ENCODE measurements at regions not wholly inside any gene's neighbourhood (a gene's known extent, or its start where the extent isn't known, plus 50 kb on each side); places are given as distances from the start of the nearest gene placed in this dataset.

- DNase-seq = no peak
Observed at GRCh38 chr3:170751899-170752293, 118.1 kb downstream of the RPL22L1 start.

GRCh38 chr3:170751083-170751898 lies 118.7 kb downstream of the RPL22L1 start:
- no peak for DNase-seq

- DNase-seq = no peak
Observed at GRCh38 chr3:170750478-170750830, 119.5 kb downstream of the RPL22L1 start.

- no peak for DNase-seq
Observed at GRCh38 chr3:170749765-170750477, 120.1 kb downstream of the RPL22L1 start.

GRCh38 chr3:170749185-170749584 lies 120.8 kb downstream of the RPL22L1 start:
- no peak for DNase-seq

GRCh38 chr3:170746175-170746942 lies 123.6 kb downstream of the RPL22L1 start:
- DNase-seq = no peak

- no peak for DNase-seq
Observed at GRCh38 chr3:170745211-170745718, 124.7 kb downstream of the RPL22L1 start.

- DNase-seq = no peak
Observed at GRCh38 chr3:170741756-170742529, 128.1 kb downstream of the RPL22L1 start.

GRCh38 chr3:170740726-170741591 lies 129.0 kb downstream of the RPL22L1 start:
- no peak for DNase-seq

GRCh38 chr3:170740285-170740684 lies 129.7 kb downstream of the RPL22L1 start:
- no peak for DNase-seq

GRCh38 chr3:170739410-170739809 lies 130.6 kb downstream of the RPL22L1 start:
- no peak for DNase-seq

- no peak for DNase-seq
Observed at GRCh38 chr3:170738766-170739165, 131.2 kb downstream of the RPL22L1 start.

- no peak for DNase-seq
Observed at GRCh38 chr3:170737498-170738162, 132.4 kb downstream of the RPL22L1 start.

GRCh38 chr3:170735821-170736220 lies 134.2 kb downstream of the RPL22L1 start:
- no peak for DNase-seq

GRCh38 chr3:170734735-170735065 lies 135.3 kb downstream of the RPL22L1 start:
- no peak for DNase-seq

- DNase-seq = no peak
Observed at GRCh38 chr3:170734043-170734734, 135.8 kb downstream of the RPL22L1 start.

GRCh38 chr3:170732660-170733245 lies 137.2 kb downstream of the RPL22L1 start:
- no peak for DNase-seq

- DNase-seq = no peak
Observed at GRCh38 chr3:170731281-170731680, 138.7 kb downstream of the RPL22L1 start.

GRCh38 chr3:170730071-170730812 lies 139.8 kb downstream of the RPL22L1 start:
- no peak for DNase-seq

All from central memory CD4-positive, alpha-beta T cell (primary cell).